Stimulated activated CD4-positive, alpha-beta T cell treated with anti-CD3 and anti-CD28 coated beads, Interleukin-15, amount 100 ng/mL, for 1 hour (primary cell): ENCODE measurements at regions not wholly inside any gene's neighbourhood (a gene's known extent, or its start where the extent isn't known, plus 50 kb on each side); places are given as distances from the start of the nearest gene placed in this dataset.

Source experiments
- DNase-seq, 2 donors: peaks; one replicate each; pipeline ENCODE4 v3.0.0-alpha.2; 2020; ENCODE audit warnings: low read depth in 1 of 2, low spot score in 1 of 2

DNA sequence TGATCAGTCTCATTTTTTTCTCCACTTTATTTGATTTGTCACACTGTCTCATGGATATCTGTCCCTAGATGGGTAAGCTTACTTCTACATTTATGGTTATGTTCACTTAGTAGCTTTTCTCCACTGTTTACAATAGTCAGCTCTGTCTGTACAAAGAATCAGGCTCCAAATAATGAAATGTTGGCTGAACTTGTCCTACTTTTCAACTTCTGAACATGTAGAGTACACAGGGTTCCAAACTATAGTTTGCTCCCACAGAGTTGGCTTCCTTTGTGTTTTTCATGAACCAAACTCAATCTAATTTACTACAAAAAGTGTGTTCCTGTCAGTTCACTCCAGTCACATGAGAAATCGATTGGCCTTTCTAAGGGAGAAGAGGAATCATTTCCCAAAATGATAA is 175.0 kb downstream of the CCDC71L start:
- no peak for DNase-seq

- DNase-seq: no peak
These were observed 175.9 kb downstream of the CCDC71L start for GRCh38 chr7:106485031-106485551.

- no peak for DNase-seq
These were observed 176.4 kb downstream of the CCDC71L start for GRCh38 chr7:106484562-106484961.

GRCh38 chr7:106482091-106482490 is 178.9 kb downstream of the CCDC71L start:
- no peak for DNase-seq

- no peak for DNase-seq
These were observed 180.3 kb downstream of the CCDC71L start for GRCh38 chr7:106480616-106481031.

GRCh38 chr7:106480161-106480579 is 180.8 kb downstream of the CCDC71L start:
- DNase-seq: no peak

GRCh38 chr7:106476751-106477150 is 184.2 kb downstream of the CCDC71L start:
- DNase-seq: no peak

GRCh38 chr7:106472741-106473140 is 188.0 kb upstream of the NAMPT start:
- no peak for DNase-seq

DNA sequence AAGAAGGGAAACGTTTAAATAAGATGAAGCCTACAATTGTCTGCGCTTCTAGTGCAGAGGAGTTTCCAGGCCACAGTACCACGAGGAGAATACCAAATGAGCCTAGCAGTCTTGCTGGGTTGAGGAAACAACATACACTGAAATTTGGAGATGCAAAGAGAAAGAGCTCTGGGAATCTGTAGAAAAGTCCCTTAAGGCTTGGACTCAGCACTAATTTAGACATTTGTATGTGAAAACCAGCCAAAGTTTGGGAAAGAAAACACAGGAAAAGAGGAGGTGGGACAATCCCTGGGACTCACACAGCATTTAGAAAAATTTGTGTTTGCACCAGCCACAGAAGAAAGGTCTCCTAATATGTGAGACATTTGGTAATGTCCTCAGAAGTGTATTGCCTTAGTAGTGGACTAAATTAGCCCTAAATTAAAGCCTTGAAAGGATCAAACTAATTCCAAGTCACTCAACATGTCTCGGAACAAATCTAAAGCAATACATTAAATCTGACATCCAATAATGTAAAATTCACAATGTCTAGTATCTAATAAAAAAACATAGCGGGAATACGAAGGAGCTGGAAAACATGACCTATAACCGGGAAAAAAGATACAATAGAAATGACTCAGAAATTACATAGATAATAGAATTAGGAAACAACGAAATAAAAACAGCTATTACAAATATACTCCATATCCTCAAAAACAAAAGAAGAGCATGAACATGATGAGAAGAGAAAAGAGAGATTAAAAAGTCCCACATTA is 187.1 kb upstream of the NAMPT start:
- no peak for DNase-seq

- DNase-seq: no peak
These were observed 186.2 kb upstream of the NAMPT start for GRCh38 chr7:106471021-106471420.

GRCh38 chr7:106466867-106467266 is 182.1 kb upstream of the NAMPT start:
- DNase-seq: no peak

DNA sequence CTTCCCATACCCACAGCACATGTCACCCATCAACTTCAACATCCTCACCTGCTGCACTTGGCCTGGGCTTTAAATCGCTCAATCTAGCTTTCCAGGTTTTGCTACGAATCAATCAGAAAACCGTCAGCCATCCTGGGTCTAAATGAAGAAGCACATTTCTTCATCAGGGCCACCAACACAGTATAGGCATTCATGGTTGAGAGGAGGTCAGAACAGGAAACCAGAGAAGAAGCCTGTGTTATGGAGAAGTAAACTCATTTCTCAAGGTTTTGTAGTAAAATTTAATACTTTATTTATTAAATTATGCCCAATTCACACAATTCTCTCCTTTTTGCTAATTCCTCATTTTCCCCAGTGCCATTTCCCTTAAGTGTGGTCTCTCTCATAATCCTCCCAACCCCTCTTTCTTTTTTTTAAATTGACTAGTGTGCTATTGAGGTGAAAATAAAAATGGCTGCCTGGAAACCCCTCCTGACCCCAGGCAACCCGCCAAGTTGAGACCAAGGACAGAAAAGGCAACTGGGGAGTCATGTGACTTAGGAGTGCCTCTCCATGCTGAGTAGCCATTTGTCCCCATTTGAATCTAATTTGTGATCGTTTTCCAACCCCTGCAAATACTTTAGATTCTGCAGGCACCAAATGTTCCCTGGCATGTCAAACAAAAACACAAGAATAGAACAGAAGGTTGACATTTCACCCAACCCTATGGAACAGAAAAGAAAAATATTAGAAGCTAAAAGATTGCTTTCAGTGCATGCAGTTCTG is 181.1 kb upstream of the NAMPT start:
- DNase-seq: no peak

GRCh38 chr7:106464651-106465050 is 179.9 kb upstream of the NAMPT start:
- no peak for DNase-seq

DNA sequence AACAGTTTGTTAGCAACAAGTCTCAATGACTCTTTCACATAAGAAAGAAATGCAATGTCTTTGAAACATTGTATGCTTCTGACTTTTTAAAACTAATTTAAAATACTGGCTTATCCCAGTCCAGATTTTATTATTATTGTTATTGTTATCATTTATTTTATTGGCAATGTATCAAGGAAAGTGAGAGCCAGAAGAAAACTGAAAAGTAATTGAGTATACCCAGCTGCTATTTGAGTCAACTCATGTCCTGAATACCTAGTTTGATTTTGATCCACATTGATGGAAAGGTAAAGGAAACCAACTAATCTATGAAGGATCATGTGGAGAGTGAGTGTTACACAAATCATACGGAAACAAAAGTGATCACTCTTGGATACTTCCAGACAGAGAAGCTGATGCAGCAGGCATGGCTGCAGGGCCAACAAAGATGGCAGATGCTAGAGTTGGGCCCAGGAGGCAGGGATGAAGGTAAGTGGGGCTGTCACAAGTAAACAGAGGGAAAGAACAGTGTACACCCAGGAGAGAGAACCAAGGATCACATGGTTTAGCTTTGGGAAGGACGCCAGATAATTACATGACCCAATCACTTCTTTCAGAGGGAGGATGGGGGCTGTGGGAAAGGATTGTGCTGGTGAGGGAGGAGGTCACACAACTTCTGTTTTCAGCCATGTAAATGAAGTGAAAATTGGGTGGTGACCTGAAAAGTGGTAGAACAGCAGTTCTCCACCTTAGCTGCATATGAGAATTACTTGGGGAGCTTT is 179.2 kb upstream of the NAMPT start:
- DNase-seq: no peak

GRCh38 chr7:106462914-106463482 is 178.2 kb upstream of the NAMPT start:
- DNase-seq: no peak

GRCh38 chr7:106462365-106462859 is 177.6 kb upstream of the NAMPT start:
- no peak for DNase-seq

DNA sequence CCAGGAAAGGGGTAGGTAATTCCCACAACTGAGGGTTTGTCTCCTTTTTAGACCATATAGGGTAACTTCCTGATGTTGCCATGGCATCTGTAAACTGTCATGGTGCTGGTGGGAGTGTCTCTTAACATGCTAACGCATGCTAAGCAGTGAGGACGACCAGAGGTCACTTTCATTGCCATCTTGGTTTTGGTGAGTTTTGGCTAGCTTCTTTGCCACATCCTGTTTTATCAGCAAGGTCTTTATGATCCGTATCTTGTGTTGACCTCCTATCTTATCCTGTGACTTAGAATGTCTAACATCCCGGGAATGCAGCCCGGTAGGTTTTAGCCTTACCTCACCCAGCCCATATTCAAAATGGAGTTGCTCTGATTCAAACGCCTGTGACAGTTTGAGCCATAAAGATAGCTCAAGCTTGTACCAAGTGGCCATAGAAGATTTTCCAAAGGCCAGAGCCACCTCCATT is 176.0 kb upstream of the NAMPT start:
- no peak for DNase-seq

- no peak for DNase-seq
These were observed 174.8 kb upstream of the NAMPT start for GRCh38 chr7:106459397-106460072.

GRCh38 chr7:106457678-106458077 is 172.9 kb upstream of the NAMPT start:
- no peak for DNase-seq

- DNase-seq: no peak
These were observed 171.5 kb upstream of the NAMPT start for GRCh38 chr7:106456329-106456728.
